Stimulated activated CD4-positive, alpha-beta T cell treated with anti-CD3 and anti-CD28 coated beads, Interleukin-1b, Interleukin-23, amount 100 ng/mL, for 48 hours (primary cell): ENCODE measurements at regions not wholly inside any gene's neighbourhood (a gene's known extent, or its start where the extent isn't known, plus 50 kb on each side); places are given as distances from the start of the nearest gene placed in this dataset.

Experiments used
- DNase-seq: peaks from one replicate; pipeline ENCODE4 v3.0.0-alpha.2; 2020

DNA sequence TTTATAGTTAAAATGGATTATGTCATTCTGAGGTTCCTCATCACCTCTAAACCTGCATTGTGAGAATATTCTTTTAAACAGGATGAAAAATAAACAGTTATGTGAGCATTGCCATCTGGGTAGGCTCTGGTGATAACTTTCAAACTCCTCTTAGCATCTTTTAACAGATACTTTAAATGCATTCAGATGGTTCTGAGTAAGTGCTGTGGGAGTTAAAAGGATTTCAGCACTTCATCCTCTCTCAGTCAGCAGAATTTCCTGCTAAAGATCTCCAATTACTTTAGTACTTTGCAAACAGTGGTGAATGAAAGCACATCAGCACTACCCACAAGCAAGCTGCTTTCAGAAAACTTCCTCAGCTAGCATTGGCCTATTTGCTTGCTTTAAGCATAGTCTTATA is 59.3 kb upstream of the TMTC1 start:
- DNase-seq, result no peak

DNA sequence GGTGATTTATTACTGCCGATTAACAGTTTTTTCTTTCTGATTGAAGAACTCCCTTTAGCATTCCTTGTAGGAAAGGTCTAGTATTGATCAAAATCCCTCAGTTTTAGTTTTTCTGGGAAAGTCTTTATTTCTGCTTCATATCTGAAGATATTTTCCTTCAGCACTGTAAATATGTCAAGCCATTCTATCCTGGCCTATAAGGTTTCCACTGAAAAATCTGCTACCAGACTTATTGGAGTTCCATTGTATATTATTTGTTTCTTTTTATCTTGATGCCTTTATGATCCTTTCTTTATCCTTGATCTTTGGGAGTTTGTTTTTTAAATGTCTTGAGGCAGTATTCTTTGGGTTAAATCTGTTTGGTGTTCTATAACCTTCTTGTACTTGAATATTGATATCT is 55.0 kb upstream of the TMTC1 start:
- DNase-seq, result no peak
